IPS-NIHi11 (cell line): ENCODE measurements at regions not wholly inside any gene's neighbourhood (a gene's known extent, or its start where the extent isn't known, plus 50 kb on each side); places are given as distances from the start of the nearest gene placed in this dataset.

ENCODE experiments used
- DNase-seq: peaks from one replicate; pipeline ENCODE4 v3.0.0; 2012; ENCODE audit warnings: mixed read lengths, low spot score

DNA sequence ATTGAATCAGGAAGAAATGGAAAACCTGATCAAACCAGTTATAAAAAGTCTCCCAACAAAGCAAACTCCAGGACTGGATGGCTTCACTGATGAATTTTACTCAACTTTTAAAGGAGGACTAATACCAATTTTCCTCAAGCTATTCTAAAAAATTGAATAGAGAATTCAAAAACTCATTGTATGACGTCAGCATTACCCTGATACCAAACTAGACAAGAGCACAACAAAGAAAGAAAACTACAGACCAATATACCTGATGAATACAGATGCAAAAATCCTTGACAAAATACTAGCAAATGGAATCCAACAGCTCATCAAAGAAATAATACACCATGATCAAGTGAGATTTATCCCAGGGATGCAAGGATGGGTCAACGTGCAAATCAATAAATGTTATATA, 172.9 kb downstream of the FNDC1 start:
- DNase-seq, result no peak

DNA sequence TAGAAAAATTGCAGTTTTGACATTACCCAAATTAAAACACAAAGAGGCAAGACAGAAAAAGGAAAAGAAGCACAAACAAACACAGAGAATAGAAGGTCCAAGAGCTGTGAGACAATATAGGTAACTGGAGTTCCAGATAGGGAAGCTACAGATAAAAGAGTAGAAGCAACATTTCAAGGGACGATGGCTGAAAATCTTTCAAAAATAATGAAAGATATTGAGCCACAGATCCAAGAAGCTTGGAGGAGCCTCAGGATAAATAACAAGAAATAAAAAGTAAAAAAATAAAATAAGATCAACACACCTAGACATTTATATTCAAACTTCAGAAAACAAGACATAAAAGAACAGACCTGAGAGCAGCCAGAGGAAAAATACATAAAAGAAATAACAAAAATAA, 164.9 kb downstream of the FNDC1 start:
- DNase-seq, result no peak

DNA sequence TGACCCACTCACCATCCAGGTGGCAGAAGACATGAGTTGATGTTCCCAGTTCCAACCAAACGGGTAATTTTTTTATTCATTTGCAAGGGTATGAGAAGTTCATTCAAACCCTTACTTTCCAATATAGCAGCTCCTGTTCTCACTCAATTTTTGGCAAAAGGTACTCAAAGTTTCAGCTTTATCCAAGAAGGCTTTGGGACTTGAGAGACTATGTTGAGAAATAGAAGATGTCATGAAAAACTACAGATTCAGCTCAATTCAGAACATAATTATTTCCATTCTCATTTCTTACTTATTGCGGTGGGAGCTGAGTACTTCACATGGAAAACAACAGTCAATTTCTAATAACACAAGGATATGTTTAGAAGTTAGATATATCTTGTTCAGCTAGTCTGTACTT, 162.3 kb downstream of the FNDC1 start:
- no peak for DNase-seq

DNA sequence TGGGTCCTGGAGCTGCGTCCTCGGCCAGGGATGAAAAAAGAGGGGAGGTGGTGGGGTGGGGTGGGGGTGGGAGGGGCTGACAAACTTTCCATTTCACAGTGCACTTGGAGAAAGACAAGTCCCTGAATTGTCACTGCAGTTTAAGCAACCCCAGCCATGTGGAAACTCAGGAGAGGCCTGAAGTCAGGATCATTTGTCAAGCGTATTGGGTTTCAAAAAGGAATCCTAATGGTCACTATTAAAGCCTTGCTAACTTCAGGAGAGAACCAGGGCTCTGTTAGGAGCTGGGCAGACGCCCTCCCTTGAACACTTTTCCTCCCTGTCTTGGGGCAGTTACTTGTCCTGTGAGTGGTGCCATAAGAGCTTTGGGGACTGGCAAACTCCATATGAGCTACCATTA, 159.9 kb downstream of the FNDC1 start:
- DNase-seq, result no peak

DNA sequence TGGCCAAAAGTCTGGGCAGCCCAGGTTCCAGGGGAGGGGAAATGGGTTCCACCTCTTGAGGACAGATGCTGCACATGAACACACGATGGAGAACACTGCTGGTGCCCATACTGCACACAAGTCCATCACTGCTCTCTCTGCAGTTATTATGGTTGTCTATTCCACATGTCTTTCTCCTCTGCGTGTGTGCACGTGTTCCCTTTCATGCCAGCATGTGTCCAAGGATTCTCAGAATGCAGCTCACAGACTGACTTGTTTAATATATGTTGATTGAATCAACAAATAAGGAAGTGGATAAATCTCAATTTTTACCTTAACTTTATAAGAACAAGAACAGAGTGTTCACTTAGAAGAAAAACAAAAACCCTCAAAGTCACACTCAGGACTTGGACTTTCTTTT, 158.9 kb downstream of the FNDC1 start:
- no peak for DNase-seq

DNA sequence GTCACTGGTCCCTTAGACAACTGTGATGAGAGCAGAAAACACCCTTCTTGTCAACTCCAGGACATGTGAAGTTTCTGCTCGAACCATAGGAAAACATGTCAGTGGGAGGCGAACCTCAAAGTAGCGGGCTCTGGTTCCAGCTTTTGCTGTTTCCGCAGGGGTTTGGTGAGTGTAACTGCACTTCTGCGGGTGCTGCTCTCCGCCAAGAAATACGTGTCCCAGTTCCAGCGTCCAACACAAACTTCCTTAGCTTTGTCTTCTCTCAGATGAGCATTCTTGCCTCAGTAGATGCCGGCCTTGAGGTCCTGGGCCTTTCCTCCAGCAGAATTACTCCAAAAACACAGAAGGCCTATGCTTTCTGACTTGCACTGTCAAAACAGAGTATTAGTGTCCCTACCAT, 156.3 kb downstream of the FNDC1 start:
- DNase-seq, result no peak

DNA sequence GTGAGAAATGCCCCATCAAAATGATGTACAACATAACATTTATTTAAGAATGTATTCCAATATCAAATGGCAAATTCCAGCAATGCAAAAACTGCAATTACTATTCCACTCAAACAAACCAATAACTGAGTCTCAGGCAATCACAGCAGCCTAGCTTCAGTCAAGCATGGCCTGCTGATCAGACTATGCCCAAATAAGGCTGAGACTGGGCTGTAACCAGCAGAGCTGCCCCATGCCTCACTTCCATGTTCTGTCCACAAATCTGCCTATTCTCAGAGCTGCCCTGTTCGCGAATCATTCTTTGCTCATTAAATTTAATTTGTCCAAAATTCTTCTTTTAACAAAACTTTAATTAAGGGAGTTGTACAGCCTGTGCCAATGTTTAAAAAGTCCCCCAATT, 155.4 kb downstream of the FNDC1 start:
- no peak for DNase-seq
